A673 (cell line): ENCODE measurements at regions not wholly inside any gene's neighbourhood (a gene's known extent, or its start where the extent isn't known, plus 50 kb on each side); places are given as distances from the start of the nearest gene placed in this dataset.

ENCODE experiments used
- BruUV-seq: library from RNA; stranded (reverse); fragments of 400-500 nt; replicated peaks from 2 replicates; lab custom pipeline; 2021; lab: Mats Ljungman, UMichigan
- CTCF ChIA-PET: fragments of 300-600 bp; sonication (Branson Sonifier 250); formaldehyde crosslinking; loops from one replicate; lab custom pipeline; 2022; ENCODE audit warnings: antibody characterized with exemption; lab: Charles Lee
- POLR2A ChIA-PET: fragments of 300-600 bp; sonication (Branson Sonifier 250); formaldehyde crosslinking; loops from one replicate; lab custom pipeline; 2022; ENCODE audit warnings: antibody characterized with exemption; ENCODE audit not compliant: low non-redundant PET; lab: Charles Lee
- DNase-seq: peaks from one replicate; pipeline ENCODE4 v3.0.0-alpha.2; 2015; ENCODE audit warnings: low spot score
- H3K27ac ChIP-seq: fragments of 200-600 bp; sonication (generic); 2 replicates; pipeline ENCODE4 v1.5.1; 2016; ENCODE audit warnings: mixed run types, low read depth, mild to moderate bottlenecking, mixed read lengths, antibody characterized with exemption, low read length; ENCODE audit not compliant: poor library complexity, severe bottlenecking
- H3K27me3 ChIP-seq: fragments of 200-600 bp; sonication (generic); replicated peaks from 2 replicates; pipeline ENCODE4 v1.6.1; 2017; ENCODE audit warnings: mixed run types, low read depth, mild to moderate bottlenecking, mixed read lengths, antibody characterized with exemption, low read length; ENCODE audit not compliant: insufficient read depth, poor library complexity
- H3K36me3 ChIP-seq: fragments of 200-600 bp; sonication (generic); 2 replicates; pipeline ENCODE4 v1.6.1; 2016; ENCODE audit warnings: mixed run types, mild to moderate bottlenecking, mixed read lengths, antibody characterized with exemption, low read length; ENCODE audit not compliant: insufficient read depth, poor library complexity, severe bottlenecking
- H3K4me1 ChIP-seq: fragments of 200-600 bp; sonication (generic); 2 replicates; pipeline ENCODE4 v1.6.1; 2017; ENCODE audit warnings: mixed run types, mild to moderate bottlenecking, mixed read lengths, antibody characterized with exemption, low read length; ENCODE audit not compliant: insufficient read depth, poor library complexity, severe bottlenecking
- H3K4me3 ChIP-seq: fragments of 200-600 bp; sonication (generic); 2 replicates; pipeline ENCODE4 v1.5.1; 2016; ENCODE audit warnings: low read depth, mixed run types, mild to moderate bottlenecking, mixed read lengths, low read length; ENCODE audit not compliant: poor library complexity, severe bottlenecking
- H3K9me3 ChIP-seq: fragments of 200-600 bp; sonication (generic); 2 replicates; pipeline ENCODE4 v1.6.1; 2016; ENCODE audit warnings: mixed run types, low read depth, mild to moderate bottlenecking, mixed read lengths, antibody characterized with exemption, low read length; ENCODE audit not compliant: poor library complexity, severe bottlenecking
- CTCF ChIP-seq: fragments of 300-800, 200-600 bp; sonication (generic); conservative IDR thresholded peaks from 2 replicates; pipeline ENCODE4 v1.5.1; 2017; ENCODE audit warnings: low read depth, mild to moderate bottlenecking, antibody characterized with exemption, low read length, moderate library complexity, mixed read lengths
- EZH2 ChIP-seq: fragments of 200-600 bp; sonication (generic); IDR thresholded peaks from 2 replicates; pipeline ENCODE4 v1.6.1; 2017; ENCODE audit warnings: borderline replicate concordance, low read depth, mild to moderate bottlenecking, mixed read lengths, antibody characterized with exemption, low read length; ENCODE audit not compliant: poor library complexity, severe bottlenecking
- intact Hi-C: fragments of 100-400 bp; cut with micrococcal nuclease; formaldehyde crosslinking; loops from one replicate; pipeline ENCODE4 v1.10.0; 2022; ENCODE audit not compliant: unreplicated experiment

GRCh38 chr15:97627634-97628033 lies 332.9 kb upstream of the ARRDC4 start:
- ChIA-PET CTCF (no interaction called here), POLR2A (no interaction called here)
- TF ChIP-seq CTCF (no peak), EZH2 (no peak)
- H3K27ac ChIP-seq, result no peak overlapping the region
- DNase-seq, result no peak
- no peaks in the 10 kb centered on the region for H3K4me1 ChIP-seq
- H3K36me3 ChIP-seq, result no peaks in the 10 kb centered on the region
- no peak overlapping the region for H3K4me3 ChIP-seq
- intact Hi-C loops, result no loop called here
- no peaks in the 10 kb centered on the region for H3K27me3 ChIP-seq
- BruUV-seq, result no TSS peak
- no peaks in the 10 kb centered on the region for H3K9me3 ChIP-seq

- TF ChIP-seq CTCF (no peak), EZH2 (no peak)
- no peak overlapping the region for H3K27ac ChIP-seq
- ChIA-PET POLR2A (no interaction called here), CTCF (no interaction called here)
- BruUV-seq, result no TSS peak
- H3K4me1 ChIP-seq, result no peaks in the 10 kb centered on the region
- no peaks in the 10 kb centered on the region for H3K36me3 ChIP-seq
- DNase-seq, result no peak
- no peaks in the 10 kb centered on the region for H3K9me3 ChIP-seq
- no peaks in the 10 kb centered on the region for H3K27me3 ChIP-seq
- H3K4me3 ChIP-seq, result no peak overlapping the region
- intact Hi-C loops, result no loop called here
These were observed 314.7 kb upstream of the ARRDC4 start for GRCh38 chr15:97645758-97646157.

DNA sequence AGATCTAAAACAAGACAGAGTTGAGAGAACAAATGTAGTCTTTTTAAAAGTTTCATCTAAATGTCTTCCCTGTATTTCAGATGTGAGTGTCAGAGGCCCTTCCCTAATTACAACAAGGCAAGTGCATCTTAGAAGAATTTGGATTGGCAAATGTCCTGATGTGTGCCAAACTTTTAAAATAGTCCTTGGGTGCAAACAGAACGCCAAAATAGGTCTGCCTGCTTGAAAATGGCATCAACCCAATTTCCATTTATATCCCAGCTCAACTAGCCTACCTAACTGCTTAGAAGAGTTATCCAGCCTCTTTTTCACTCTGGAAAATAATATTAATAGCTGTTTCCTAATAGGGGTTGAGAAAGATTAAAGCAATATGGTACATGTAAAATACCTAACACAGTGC lies 311.8 kb upstream of the ARRDC4 start:
- H3K4me3 ChIP-seq, result no peak overlapping the region
- no peaks in the 10 kb centered on the region for H3K36me3 ChIP-seq
- CTCF ChIA-PET, result no interaction called here
- H3K4me1 ChIP-seq, result peaks cover 14% of the 10 kb centered on the region
- BruUV-seq, result no TSS peak
- TF ChIP-seq EZH2, result no peak
- TF ChIP-seq CTCF, result no peak
- no peak overlapping the region for H3K27ac ChIP-seq
- H3K27me3 ChIP-seq, result peaks cover 9% of the 10 kb centered on the region
- intact Hi-C loops, result no loop called here
- POLR2A ChIA-PET, result no interaction called here
- no peaks in the 10 kb centered on the region for H3K9me3 ChIP-seq
- no peak for DNase-seq
